Mesendoderm (in vitro differentiated cells): ENCODE measurements at regions not wholly inside any gene's neighbourhood (a gene's known extent, or its start where the extent isn't known, plus 50 kb on each side); places are given as distances from the start of the nearest gene placed in this dataset.
A peak's percentile ranks its signal among the peaks of the same experiment; 100 is the strongest.

Experiments
- DNase-seq: peaks from one replicate; pipeline ENCODE4 v3.0.0; 2013
- H2AK5ac ChIP-seq: 2 replicates; pipeline ENCODE4 v1.6.1; 2013; ENCODE audit warnings: low read length, inconsistent platforms
- H2BK120ac ChIP-seq: 2 replicates; pipeline ENCODE4 v1.6.1; 2013; ENCODE audit warnings: low read depth, mild to moderate bottlenecking, low read length, moderate library complexity, mixed read lengths
- H2BK15ac ChIP-seq: replicated peaks from 2 replicates; pipeline ENCODE4 v1.6.1; 2013; ENCODE audit warnings: low read depth, mild to moderate bottlenecking, moderate library complexity
- H2BK5ac ChIP-seq: 2 replicates; pipeline ENCODE4 v1.6.1; 2013; ENCODE audit warnings: low read length, inconsistent platforms
- H3K18ac ChIP-seq: 2 replicates; pipeline ENCODE4 v1.6.1; 2013; ENCODE audit warnings: mild to moderate bottlenecking, low read length, mixed read lengths
- H3K23ac ChIP-seq: one replicate; pipeline ENCODE4 v1.6.1; 2013; ENCODE audit warnings: low read length
- H3K27ac ChIP-seq: 2 replicates; pipeline ENCODE4 v1.5.1; 2013; ENCODE audit warnings: low read depth, mild to moderate bottlenecking, inconsistent platforms, low read length, moderate library complexity
- H3K27me3 ChIP-seq: 2 replicates; pipeline ENCODE4 v1.6.1; 2013; ENCODE audit warnings: low read length, control low read depth, mild to moderate bottlenecking, inconsistent platforms; ENCODE audit not compliant: insufficient read depth, poor library complexity
- H3K36me3 ChIP-seq: 2 replicates; pipeline ENCODE4 v1.6.1; 2013; ENCODE audit warnings: low read length, inconsistent platforms; ENCODE audit not compliant: control insufficient read depth, insufficient read depth
- H3K4ac ChIP-seq: one replicate; pipeline ENCODE4 v1.6.1; 2013; ENCODE audit warnings: low read depth, mild to moderate bottlenecking, low read length, moderate library complexity
- H3K4me1 ChIP-seq: 2 replicates; pipeline ENCODE4 v1.6.1; 2013; ENCODE audit warnings: low read depth, low read length, inconsistent platforms; ENCODE audit not compliant: control insufficient read depth
- H3K4me2 ChIP-seq: 2 replicates; pipeline ENCODE4 v1.6.1; 2013; ENCODE audit warnings: low read length
- H3K4me3 ChIP-seq: 2 replicates; pipeline ENCODE4 v1.5.1; 2013; ENCODE audit warnings: mild to moderate bottlenecking, low read length
- H3K56ac ChIP-seq: one replicate; pipeline ENCODE4 v1.6.1; 2013; ENCODE audit warnings: low read length
- H3K79me1 ChIP-seq: 2 replicates; pipeline ENCODE4 v1.6.1; 2013; ENCODE audit warnings: low read length, inconsistent platforms
- H3K79me2 ChIP-seq: 2 replicates; pipeline ENCODE4 v1.6.1; 2013; ENCODE audit warnings: mild to moderate bottlenecking, low read length; ENCODE audit not compliant: control insufficient read depth, insufficient read depth
- H3K9ac ChIP-seq: 2 replicates; pipeline ENCODE4 v1.6.1; 2013; ENCODE audit warnings: low read length, inconsistent platforms
- H4K5ac ChIP-seq: one replicate; pipeline ENCODE4 v1.6.1; 2013; ENCODE audit warnings: low read length
- H4K8ac ChIP-seq: one replicate; pipeline ENCODE4 v1.6.1; 2013; ENCODE audit warnings: low read depth, mild to moderate bottlenecking, control low read depth, low read length, moderate library complexity
- WGBS: extraction: QIAGEN DNeasy Blood & Tissue Kit; methylation state at CpG from one replicate; pipeline ENCODE4 v1.1.7; 2013; ENCODE audit warnings: low lambda C conversion rate, missing lambda C conversion rate; ENCODE audit not compliant: insufficient coverage; ENCODE audit errors: extremely low coverage; 5-methylcytosine and 5-hydroxymethylcytosine counted together

GRCh38 chr5:152255411-152255810 is 149.7 kb downstream of the NMUR2 start:
- H3K4me1 ChIP-seq = no peaks in the 10 kb centered on the region
- DNase-seq = no peak
- no peak overlapping the region for H2BK5ac ChIP-seq
- no peak overlapping the region for H3K4me2 ChIP-seq
- H4K5ac ChIP-seq = no peak overlapping the region
- H4K8ac ChIP-seq = no peak overlapping the region
- no peaks in the 10 kb centered on the region for H3K36me3 ChIP-seq
- no peak overlapping the region for H3K18ac ChIP-seq
- H3K27ac ChIP-seq = no peak overlapping the region
- H3K56ac ChIP-seq = no peak overlapping the region
- H3K23ac ChIP-seq = no peak overlapping the region
- WGBS = no CpG with 5 or more reads among the region's 3 CpGs
- no peaks in the 10 kb centered on the region for H3K79me2 ChIP-seq
- no peak overlapping the region for H3K4ac ChIP-seq
- no peaks in the 10 kb centered on the region for H3K27me3 ChIP-seq
- no peak overlapping the region for H2AK5ac ChIP-seq
- H2BK120ac ChIP-seq = no peak overlapping the region
- H3K4me3 ChIP-seq = no peak overlapping the region
- H3K9ac ChIP-seq = no peak overlapping the region
- H2BK15ac ChIP-seq = no peak overlapping the region
- no peaks in the 10 kb centered on the region for H3K79me1 ChIP-seq

GRCh38 chr5:152247850-152248385 is 157.2 kb downstream of the NMUR2 start:
- H4K8ac ChIP-seq = no peak overlapping the region
- H3K56ac ChIP-seq = no peak overlapping the region
- H2BK5ac ChIP-seq = no peak overlapping the region
- H3K36me3 ChIP-seq = no peaks in the 10 kb centered on the region
- H3K4me1 ChIP-seq = no peaks in the 10 kb centered on the region
- no peaks in the 10 kb centered on the region for H3K79me1 ChIP-seq
- no peak overlapping the region for H3K23ac ChIP-seq
- H3K79me2 ChIP-seq = no peaks in the 10 kb centered on the region
- H3K9ac ChIP-seq = no peak overlapping the region
- H3K27ac ChIP-seq = no peak overlapping the region
- no peak for DNase-seq
- H3K27me3 ChIP-seq = no peaks in the 10 kb centered on the region
- H3K4me3 ChIP-seq = no peak overlapping the region
- H2BK120ac ChIP-seq = no peak overlapping the region
- no peak overlapping the region for H2AK5ac ChIP-seq
- no peak overlapping the region for H3K4ac ChIP-seq
- no peak overlapping the region for H4K5ac ChIP-seq
- no peak overlapping the region for H3K18ac ChIP-seq
- H3K4me2 ChIP-seq = no peak overlapping the region
- no peak overlapping the region for H2BK15ac ChIP-seq
- WGBS = no CpG with 5 or more reads among the region's 2 CpGs

DNA sequence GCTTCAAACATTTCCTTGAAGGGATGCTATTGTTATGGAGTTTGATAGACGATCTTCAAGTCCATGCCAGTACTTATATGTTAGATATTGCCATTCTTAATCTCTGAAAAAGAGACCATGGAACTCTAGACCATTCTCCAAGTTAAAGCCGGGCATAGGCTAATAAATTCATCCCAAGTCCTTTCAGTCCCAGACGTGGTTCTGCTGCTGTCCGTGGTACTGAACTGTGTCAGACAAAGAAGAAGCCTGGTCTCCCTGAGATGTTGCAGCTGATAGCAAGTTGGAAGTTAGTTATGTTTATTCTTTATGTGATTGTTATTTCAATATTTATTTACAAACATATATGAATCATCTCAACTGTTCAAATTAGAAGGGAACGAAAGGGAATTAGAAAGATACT is 158.7 kb downstream of the NMUR2 start:
- H3K18ac ChIP-seq = no peak overlapping the region
- no peaks in the 10 kb centered on the region for H3K27me3 ChIP-seq
- H3K4ac ChIP-seq = no peak overlapping the region
- no peak overlapping the region for H4K5ac ChIP-seq
- H4K8ac ChIP-seq = no peak overlapping the region
- no peak overlapping the region for H3K56ac ChIP-seq
- no peak overlapping the region for H3K23ac ChIP-seq
- no CpG with 5 or more reads among the region's 5 CpGs for WGBS
- H2AK5ac ChIP-seq = no peak overlapping the region
- H2BK15ac ChIP-seq = no peak overlapping the region
- H2BK5ac ChIP-seq = no peak overlapping the region
- H3K79me1 ChIP-seq = no peaks in the 10 kb centered on the region
- no peaks in the 10 kb centered on the region for H3K79me2 ChIP-seq
- DNase-seq = peak; percentile 69
- H3K4me3 ChIP-seq = no peak overlapping the region
- no peaks in the 10 kb centered on the region for H3K4me1 ChIP-seq
- H3K27ac ChIP-seq = no peak overlapping the region
- H3K9ac ChIP-seq = no peak overlapping the region
- H3K36me3 ChIP-seq = no peaks in the 10 kb centered on the region
- H3K4me2 ChIP-seq = no peak overlapping the region
- H2BK120ac ChIP-seq = no peak overlapping the region

- H2BK120ac ChIP-seq = no peak overlapping the region
- WGBS = no CpG with 5 or more reads among the region's 2 CpGs
- H3K79me2 ChIP-seq = no peaks in the 10 kb centered on the region
- no peak overlapping the region for H3K9ac ChIP-seq
- no peaks in the 10 kb centered on the region for H3K79me1 ChIP-seq
- H2BK5ac ChIP-seq = no peak overlapping the region
- H3K4me2 ChIP-seq = no peak overlapping the region
- H3K36me3 ChIP-seq = no peaks in the 10 kb centered on the region
- no peak overlapping the region for H3K18ac ChIP-seq
- no peak overlapping the region for H2BK15ac ChIP-seq
- no peak overlapping the region for H2AK5ac ChIP-seq
- no peak for DNase-seq
- H4K5ac ChIP-seq = no peak overlapping the region
- no peak overlapping the region for H3K4ac ChIP-seq
- H3K4me3 ChIP-seq = no peak overlapping the region
- no peak overlapping the region for H3K27ac ChIP-seq
- no peaks in the 10 kb centered on the region for H3K4me1 ChIP-seq
- no peak overlapping the region for H4K8ac ChIP-seq
- no peak overlapping the region for H3K23ac ChIP-seq
- no peak overlapping the region for H3K56ac ChIP-seq
- H3K27me3 ChIP-seq = no peaks in the 10 kb centered on the region
Observed at GRCh38 chr5:152237531-152237930, 167.5 kb downstream of the NMUR2 start.

GRCh38 chr5:152226191-152226590 is 178.9 kb downstream of the NMUR2 start:
- Histone ChIP-seq H3K4me3 (no peak overlapping the region), H3K4me1 (no peaks in the 10 kb centered on the region), H3K79me2 (no peaks in the 10 kb centered on the region), H2BK15ac (no peak overlapping the region), H3K4ac (no peak overlapping the region), H4K5ac (no peak overlapping the region), H3K18ac (no peak overlapping the region), H2AK5ac (no peak overlapping the region), H3K56ac (no peak overlapping the region), H3K4me2 (no peak overlapping the region), H4K8ac (no peak overlapping the region), H3K79me1 (no peaks in the 10 kb centered on the region), H3K23ac (no peak overlapping the region), H3K27ac (no peak overlapping the region), H3K27me3 (no peaks in the 10 kb centered on the region), H3K36me3 (no peaks in the 10 kb centered on the region), H2BK5ac (no peak overlapping the region), H2BK120ac (no peak overlapping the region), H3K9ac (no peak overlapping the region)
- DNase-seq = no peak
- no CpG with 5 or more reads among the region's 7 CpGs for WGBS
